Right kidney (tissue), 1 donor: ENCODE measurements at regions not wholly inside any gene's neighbourhood (a gene's known extent, or its start where the extent isn't known, plus 50 kb on each side); places are given as distances from the start of the nearest gene placed in this dataset.

Experiments used
- DNase-seq: peaks from one replicate; pipeline ENCODE4 v3.0.0-alpha.2; 2016

GRCh38 chr20:4512891-4513550 is 173.2 kb upstream of the PRNP start:
- DNase-seq: no peak

- no peak for DNase-seq
Observed at GRCh38 chr20:4511776-4512175, 174.5 kb upstream of the PRNP start.

- no peak for DNase-seq
Observed at GRCh38 chr20:4509825-4510522, 176.3 kb upstream of the PRNP start.

- DNase-seq: no peak
Observed at GRCh38 chr20:4508773-4509172, 177.5 kb upstream of the PRNP start.

GRCh38 chr20:4507288-4507719 is 179.0 kb upstream of the PRNP start:
- no peak for DNase-seq

GRCh38 chr20:4504814-4505213 is 181.4 kb upstream of the PRNP start:
- DNase-seq: no peak

GRCh38 chr20:4502756-4503155 is 183.5 kb upstream of the PRNP start:
- DNase-seq: no peak

GRCh38 chr20:4493386-4493785 is 192.9 kb upstream of the PRNP start:
- no peak for DNase-seq

- no peak for DNase-seq
Observed at GRCh38 chr20:4491643-4492042, 194.6 kb upstream of the PRNP start.

- no peak for DNase-seq
Observed at GRCh38 chr20:4490606-4491280, 195.5 kb upstream of the PRNP start.

GRCh38 chr20:4490045-4490444 is 196.2 kb upstream of the PRNP start:
- no peak for DNase-seq

GRCh38 chr20:4488407-4489339 is 197.6 kb upstream of the PRNP start:
- DNase-seq: no peak

GRCh38 chr20:4484379-4484997 is 201.8 kb upstream of the PRNP start:
- no peak for DNase-seq

- DNase-seq: no peak
Observed at GRCh38 chr20:4483961-4484360, 202.3 kb upstream of the PRNP start.

- no peak for DNase-seq
Observed at GRCh38 chr20:4483486-4483885, 202.8 kb upstream of the PRNP start.

GRCh38 chr20:4480104-4480503 is 206.2 kb upstream of the PRNP start:
- DNase-seq: no peak

GRCh38 chr20:4476903-4477500 is 209.3 kb upstream of the PRNP start:
- no peak for DNase-seq

GRCh38 chr20:4472906-4473305 is 213.3 kb upstream of the PRNP start:
- no peak for DNase-seq

- DNase-seq: no peak
Observed at GRCh38 chr20:4471221-4471620, 215.0 kb upstream of the PRNP start.

- no peak for DNase-seq
Observed at GRCh38 chr20:4470375-4470774, 215.9 kb upstream of the PRNP start.

- no peak for DNase-seq
Observed at GRCh38 chr20:4469910-4470309, 216.3 kb upstream of the PRNP start.

GRCh38 chr20:4468114-4468513 is 218.1 kb upstream of the PRNP start:
- DNase-seq: no peak
